Testis (tissue), 2 donors: ENCODE measurements at regions not wholly inside any gene's neighbourhood (a gene's known extent, or its start where the extent isn't known, plus 50 kb on each side); places are given as distances from the start of the nearest gene placed in this dataset.

Experiments used
- CTCF ChIP-seq, 3 experiments: fragments of 450-650 bp in 2 of 3; fragments of 200-600 bp in 1 of 3; sonication (generic) in 1 of 3; IDR thresholded peaks; one replicate each; pipeline ENCODE4 v1.5.1; 2016 to 2019; ENCODE audit warnings: antibody characterized with exemption in 3 of 3, mild to moderate bottlenecking in 2 of 3, moderate library complexity in 1 of 3
- POLR2A ChIP-seq: fragments of 450-650 bp; IDR thresholded peaks from one replicate; pipeline ENCODE4 v1.6.1; 2017; ENCODE audit warnings: antibody characterized with exemption, mild to moderate bottlenecking, moderate library complexity

- TF ChIP-seq CTCF (IDR thresholded peaks at IDR 0.05) (no peak), POLR2A (no peak)
Observed at GRCh38 chr15:35705884-35706585, 160.1 kb upstream of the DPH6 start.
